HG03280 (cell line): ENCODE measurements at regions not wholly inside any gene's neighbourhood (a gene's known extent, or its start where the extent isn't known, plus 50 kb on each side); places are given as distances from the start of the nearest gene placed in this dataset.

Experiments
- ATAC-seq: cut with Tn5 transposase; IDR thresholded peaks from one replicate; pipeline ENCODE4 v1.9.1; 2021; ENCODE audit warnings: mild to moderate bottlenecking, moderate library complexity; ENCODE audit not compliant: unreplicated experiment

- no peak for ATAC-seq
These were observed 825.9 kb upstream of the POU3F3 start for GRCh38 chr2:104028061-104028460.

DNA sequence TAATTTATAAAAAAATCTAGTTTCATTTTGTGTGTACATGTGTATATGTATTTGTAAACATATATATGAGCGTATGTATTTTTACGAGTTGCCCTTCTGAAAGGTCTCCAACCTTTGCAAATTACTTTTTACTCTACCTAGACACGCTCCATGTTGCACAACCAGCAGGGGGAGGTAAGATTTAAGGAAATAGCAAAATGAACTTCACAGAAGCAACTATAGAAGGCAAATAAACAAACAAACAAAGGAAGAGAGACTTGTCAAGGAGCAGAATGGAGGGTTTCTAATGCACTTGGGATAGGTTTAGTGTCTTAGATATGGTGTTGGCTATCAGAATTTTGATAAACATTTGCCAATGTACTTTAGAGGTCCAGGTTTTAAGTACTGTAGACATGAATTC, 820.5 kb upstream of the POU3F3 start:
- ATAC-seq = no peak

DNA sequence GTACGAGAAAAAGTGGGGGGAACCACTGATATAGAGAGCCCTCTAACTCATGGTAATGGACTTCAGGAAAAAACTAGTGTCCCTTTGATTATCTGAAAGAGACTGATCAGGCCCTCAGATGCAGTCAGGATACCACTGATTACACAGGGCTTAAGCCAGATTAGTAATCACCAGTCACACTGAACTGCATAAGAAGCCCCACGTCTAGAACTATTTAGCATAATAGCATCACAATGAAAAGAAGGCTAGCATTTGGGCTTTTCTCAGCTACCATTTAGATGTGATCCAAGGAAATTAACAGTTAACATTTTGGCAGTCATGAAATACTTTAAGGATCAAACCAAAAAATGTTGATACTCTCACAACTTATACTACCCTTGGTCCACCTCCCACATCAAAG, 813.1 kb upstream of the POU3F3 start:
- ATAC-seq = no peak

- ATAC-seq = no peak
These were observed 812.6 kb upstream of the POU3F3 start for GRCh38 chr2:104041351-104041750.

DNA sequence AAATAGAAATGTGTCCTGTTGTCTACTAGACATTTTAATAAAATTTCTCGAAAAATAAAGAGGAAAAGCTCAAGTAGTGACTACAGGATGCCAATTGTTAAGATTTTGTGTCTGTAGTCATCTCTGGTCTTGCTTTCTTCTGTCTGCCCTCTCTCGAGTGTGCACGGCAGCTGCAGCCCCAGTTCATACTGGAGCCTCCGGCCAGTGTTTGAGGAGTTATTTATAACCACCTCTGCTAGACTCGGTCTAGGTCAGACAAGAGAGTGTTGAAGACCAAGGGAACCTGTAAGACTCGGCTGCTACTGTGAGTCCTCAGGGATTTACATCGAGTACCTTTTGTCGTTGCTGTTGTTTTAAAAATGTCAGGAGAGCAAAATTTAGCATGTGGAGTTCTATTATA, 810.1 kb upstream of the POU3F3 start:
- no peak for ATAC-seq

GRCh38 chr2:104045071-104045470, 808.8 kb upstream of the POU3F3 start:
- no peak for ATAC-seq

- no peak for ATAC-seq
These were observed 807.4 kb upstream of the POU3F3 start for GRCh38 chr2:104046466-104046865.

GRCh38 chr2:104047516-104047915, 806.4 kb upstream of the POU3F3 start:
- no peak for ATAC-seq

- no peak for ATAC-seq
These were observed 804.5 kb upstream of the POU3F3 start for GRCh38 chr2:104049438-104049837.

GRCh38 chr2:104049981-104050380, 803.9 kb upstream of the POU3F3 start:
- ATAC-seq = no peak

- no peak for ATAC-seq
These were observed 803.2 kb upstream of the POU3F3 start for GRCh38 chr2:104050656-104051242.

DNA sequence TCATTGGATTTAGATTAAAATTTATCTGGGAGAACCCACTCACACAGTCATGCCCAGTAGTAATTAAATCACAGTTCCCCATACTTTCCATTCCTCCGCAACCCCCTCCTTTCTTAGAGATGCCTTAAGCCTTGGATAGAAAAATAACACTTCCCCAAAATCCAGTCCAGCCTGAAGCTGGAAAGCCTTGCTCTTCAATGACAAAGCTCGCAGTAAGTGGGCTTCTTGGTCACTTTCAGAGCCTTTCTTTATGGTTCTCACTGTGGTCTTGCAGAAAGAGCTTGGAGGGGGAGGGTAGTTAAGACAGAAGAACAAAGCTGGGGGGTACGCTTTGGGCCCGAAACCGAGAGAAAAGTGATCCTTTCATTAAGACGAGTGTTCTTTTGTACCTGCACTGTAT, 802.1 kb upstream of the POU3F3 start:
- no peak for ATAC-seq

DNA sequence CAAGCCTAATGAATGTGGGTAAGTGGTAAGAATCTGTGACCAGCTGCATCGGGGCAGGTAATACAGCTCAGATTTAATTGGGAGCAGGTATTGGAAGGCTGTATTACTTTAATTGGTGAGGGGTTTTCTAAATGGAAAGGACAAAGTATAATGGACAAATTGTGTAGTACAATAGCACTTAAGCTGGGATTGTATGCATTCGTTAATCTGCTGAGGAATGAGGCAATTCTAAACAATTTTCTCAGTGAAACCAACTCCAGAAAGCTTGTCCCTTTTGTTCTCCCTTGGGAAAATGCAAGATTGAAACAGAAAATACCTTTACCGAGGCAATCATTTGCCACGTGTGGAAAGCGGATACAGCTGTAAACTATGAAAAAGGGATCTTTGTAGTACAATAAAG, 801.6 kb upstream of the POU3F3 start:
- no peak for ATAC-seq

DNA sequence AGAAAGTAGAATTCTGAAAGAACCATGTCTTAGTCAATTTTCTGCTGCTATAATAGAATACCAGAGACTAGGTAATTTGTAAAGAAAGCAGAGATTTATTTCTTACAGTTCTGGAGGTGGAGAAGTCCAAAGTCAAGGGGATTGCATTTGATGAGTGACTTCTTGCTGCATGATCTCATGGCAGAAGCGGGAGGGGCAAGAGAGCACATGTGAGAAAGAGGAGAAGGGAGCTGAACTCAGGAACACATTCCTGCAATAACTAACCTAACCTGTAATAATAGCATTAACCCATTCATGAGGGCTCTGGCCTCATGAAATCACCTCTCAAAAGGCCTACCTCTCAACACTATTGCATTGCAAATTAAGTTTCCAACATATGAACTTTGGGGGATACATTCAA, 797.5 kb upstream of the POU3F3 start:
- ATAC-seq = no peak

DNA sequence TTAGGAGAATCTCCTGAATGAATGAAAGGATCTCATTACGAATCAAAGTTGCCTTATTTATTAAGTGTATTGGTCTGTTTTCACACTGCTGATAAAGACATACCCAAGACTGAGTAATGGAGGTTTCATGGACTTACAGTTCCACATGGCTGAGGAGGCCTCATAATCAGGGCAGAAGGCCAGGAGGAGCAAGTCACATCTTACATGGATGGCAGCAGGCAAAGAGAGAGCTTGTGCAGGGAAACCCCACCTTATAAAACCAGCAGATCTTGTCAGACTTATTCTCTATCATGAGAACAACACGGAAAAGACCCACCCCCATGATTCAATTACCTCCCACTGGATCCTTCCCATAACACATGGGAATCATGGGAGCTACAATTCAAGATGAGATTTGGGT, 785.2 kb upstream of the POU3F3 start:
- no peak for ATAC-seq

DNA sequence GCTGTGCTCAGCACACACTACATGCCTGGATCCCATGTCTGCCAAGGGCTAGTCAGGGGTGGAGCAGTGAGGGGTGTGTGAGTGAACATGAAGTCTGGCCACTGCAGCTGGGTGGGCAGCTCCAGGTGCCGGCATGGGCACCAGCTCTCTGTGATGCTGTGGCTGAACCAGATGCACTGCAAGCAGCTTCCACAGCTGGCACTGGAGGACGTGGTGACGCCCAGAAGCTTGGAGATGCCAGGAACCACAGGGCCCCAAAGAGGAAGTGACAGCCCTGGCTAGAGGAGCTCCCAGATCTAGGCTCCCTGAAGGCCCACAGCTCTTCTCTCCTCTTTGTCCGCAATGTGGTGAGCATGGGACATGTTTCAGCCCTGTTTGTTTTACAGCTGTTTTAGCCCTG, 776.3 kb upstream of the POU3F3 start:
- no peak for ATAC-seq

GRCh38 chr2:104078431-104079157, 775.3 kb upstream of the POU3F3 start:
- no peak for ATAC-seq

GRCh38 chr2:104088745-104089144, 765.2 kb upstream of the POU3F3 start:
- no peak for ATAC-seq

- ATAC-seq = no peak
These were observed 763.5 kb upstream of the POU3F3 start for GRCh38 chr2:104090407-104090806.

- no peak for ATAC-seq
These were observed 762.0 kb upstream of the POU3F3 start for GRCh38 chr2:104091894-104092293.

DNA sequence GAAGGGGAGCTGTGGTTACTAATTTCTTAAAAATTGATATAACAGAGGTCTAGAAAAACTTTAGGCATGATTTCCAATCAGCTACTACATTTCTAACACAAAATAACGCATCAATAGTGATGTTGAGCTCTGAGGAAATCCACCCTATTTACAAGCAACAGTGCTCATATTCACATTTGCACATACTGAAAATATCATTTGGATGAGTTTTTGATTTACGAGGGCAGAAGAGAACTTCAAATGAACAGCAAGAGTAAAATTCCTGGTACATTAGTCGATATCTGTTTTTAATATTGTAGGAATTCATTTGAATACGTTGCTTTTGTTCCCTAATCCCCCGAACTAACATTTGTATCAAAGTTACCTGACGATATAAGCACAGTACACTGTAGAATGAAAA, 761.0 kb upstream of the POU3F3 start:
- no peak for ATAC-seq

DNA sequence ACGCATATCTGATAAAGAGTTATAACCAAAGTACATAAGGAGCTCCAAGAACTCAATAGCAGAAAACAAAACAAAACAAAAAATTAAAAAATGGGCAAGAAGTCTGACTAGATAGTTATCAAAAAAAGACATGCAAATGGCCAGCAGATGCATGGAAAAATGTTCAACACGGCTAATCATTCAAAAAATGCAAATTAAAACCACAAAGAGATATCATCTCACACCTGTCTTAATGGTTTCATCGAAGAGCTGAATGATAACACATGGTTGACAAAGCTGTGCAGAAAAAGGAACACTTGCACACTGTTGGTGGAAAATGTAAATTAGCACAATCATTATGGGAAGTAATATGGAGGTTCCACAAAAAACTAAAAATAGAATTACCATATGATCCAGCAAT, 751.3 kb upstream of the POU3F3 start:
- no peak for ATAC-seq

GRCh38 chr2:104109356-104109755, 744.6 kb upstream of the POU3F3 start:
- no peak for ATAC-seq
